CD4-positive, alpha-beta T cell (primary cell): ENCODE measurements at regions not wholly inside any gene's neighbourhood (a gene's known extent, or its start where the extent isn't known, plus 50 kb on each side); places are given as distances from the start of the nearest gene placed in this dataset.

ENCODE experiments used
- ATAC-seq: fragments of 200-7000 bp; cut with Tn5 transposase; one replicate; pipeline ENCODE4 v1.10.0; 2022; ENCODE audit warnings: mild to moderate bottlenecking; ENCODE audit not compliant: poor library complexity
- CTCF ChIA-PET: fragments of 350-600 bp; sonication (Branson Sonifier 250); formaldehyde crosslinking; loops from one replicate; lab custom pipeline; 2021; ENCODE audit warnings: antibody characterized with exemption, inconsistent platforms; lab: Charles Lee
- POLR2A ChIA-PET: fragments of 350-600 bp; sonication (Branson Sonifier 250); formaldehyde crosslinking; loops from one replicate; lab custom pipeline; 2021; ENCODE audit warnings: antibody characterized with exemption, inconsistent platforms; lab: Charles Lee
- DNase-seq, 14 experiments: peaks; one replicate each; pipeline ENCODE4 v3.0.0-alpha.2; 2013 to 2020; ENCODE audit warnings: mixed read lengths in 2 of 14
- H3K27ac ChIP-seq, 2 donors: one replicate each; pipeline versions ENCODE4 v1.5.1 to v1.7.0; 2013; ENCODE audit warnings: low read length in 2 of 2, low read depth in 1 of 2, mild to moderate bottlenecking in 1 of 2
- H3K27me3 ChIP-seq, 2 experiments: 1 replicate in 1 of 2; 2 replicates in 1 of 2; pipeline versions ENCODE4 v1.6.1 to v1.7.0; 2013; ENCODE audit warnings: low read length in 2 of 2, control low read depth in 1 of 2, mild to moderate bottlenecking in 1 of 2, moderate library complexity in 1 of 2; ENCODE audit not compliant: insufficient read depth in 2 of 2, control insufficient read depth in 1 of 2
- H3K36me3 ChIP-seq: one replicate; pipeline ENCODE4 v1.6.1; 2013; ENCODE audit warnings: low read length, control low read depth; ENCODE audit not compliant: insufficient read depth
- H3K4me1 ChIP-seq: one replicate; pipeline ENCODE4 v1.6.1; 2013; ENCODE audit warnings: low read length, control low read depth; ENCODE audit not compliant: insufficient read depth
- H3K4me3 ChIP-seq: one replicate; pipeline ENCODE4 v1.5.1; 2013; ENCODE audit warnings: mild to moderate bottlenecking, low read length, moderate library complexity
- H3K9me3 ChIP-seq, 2 experiments: 1 replicate in 1 of 2; 2 replicates in 1 of 2; pipeline versions ENCODE4 v1.6.1 to v1.7.0; 2013; ENCODE audit warnings: low read length in 2 of 2, mild to moderate bottlenecking in 2 of 2, control low read depth in 1 of 2, moderate library complexity in 1 of 2; ENCODE audit not compliant: control insufficient read depth in 1 of 2, insufficient read depth in 1 of 2
- H3K27ac Mint-ChIP-seq: one replicate; pipeline ENCODE4 v1.8.0; 2020; ENCODE audit warnings: mixed read lengths
- H3K27me3 Mint-ChIP-seq: one replicate; pipeline ENCODE4 v1.8.0; 2021; ENCODE audit warnings: mixed read lengths
- H3K36me3 Mint-ChIP-seq: one replicate; pipeline ENCODE4 v1.8.0; 2021; ENCODE audit warnings: low read depth, mixed read lengths
- H3K4me1 Mint-ChIP-seq: one replicate; pipeline ENCODE4 v1.8.0; 2021; ENCODE audit warnings: low read depth, mixed read lengths
- H3K4me3 Mint-ChIP-seq: one replicate; pipeline ENCODE4 v1.8.0; 2020; ENCODE audit warnings: mild to moderate bottlenecking, mixed read lengths
- H3K9me3 Mint-ChIP-seq: one replicate; pipeline ENCODE4 v1.8.0; 2020; ENCODE audit warnings: mixed read lengths
- intact Hi-C, 2 experiments: fragments of 100-400 bp; cut with DNase I in 1 of 2; cut with micrococcal nuclease in 1 of 2; formaldehyde crosslinking; loops; one replicate each; pipeline versions ENCODE4 v1.15.1 to v1.9.0; 2023 to 2025; cut with DNase I, micrococcal nuclease
- TF ChIP-seq, protein P1 (sequence below): fragments of 200-600 bp; IDR thresholded peaks from one replicate; pipeline ENCODE4 v1.8.0; 2022; ENCODE audit warnings: antibody characterized with exemption, mild to moderate bottlenecking

DNA sequence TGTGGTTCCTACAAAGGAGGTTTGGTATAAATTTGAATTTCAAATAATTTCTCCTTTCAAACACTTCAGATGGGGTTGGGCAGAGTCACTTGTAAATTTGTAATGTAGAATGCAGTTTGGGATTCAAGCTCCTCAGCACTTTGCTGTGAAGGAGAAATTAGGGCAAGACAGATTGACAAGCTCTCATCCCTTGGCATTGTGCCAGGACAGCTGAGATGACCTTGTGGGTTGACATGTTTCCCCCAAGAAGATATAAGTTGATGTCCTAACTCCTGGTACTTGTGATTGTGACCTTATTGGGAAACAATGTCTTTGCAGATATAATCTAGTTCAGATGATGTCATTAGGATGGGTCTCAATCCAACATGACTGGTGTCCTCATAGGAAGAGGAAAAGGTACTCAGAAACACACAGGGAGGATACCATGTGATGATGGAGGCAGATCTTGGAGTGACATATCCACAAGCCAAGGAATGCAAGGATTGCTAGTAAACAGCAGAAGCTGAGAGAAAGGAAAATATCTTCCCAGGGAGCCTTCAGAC lies 408.3 kb downstream of the MED10 start:
- H3K27me3 Mint-ChIP-seq: peaks cover 13% of the 10 kb centered on the region
- Histone ChIP-seq H3K36me3 (no peaks in the 10 kb centered on the region), H3K4me3 (no peak overlapping the region), H3K9me3 (no peaks in the 10 kb centered on the region), H3K27ac (no peak overlapping the region), H3K27me3 (no peaks in the 10 kb centered on the region), H3K4me1 (no peaks in the 10 kb centered on the region)
- POLR2A ChIA-PET: no interaction called here
- H3K36me3 Mint-ChIP-seq: no peaks in the 10 kb centered on the region
- H3K9me3 Mint-ChIP-seq: no peaks in the 10 kb centered on the region
- no peak overlapping the region for H3K27ac Mint-ChIP-seq
- CTCF ChIA-PET: no interaction called here
- DNase-seq: no peak
- TF ChIP-seq, protein P1, sequence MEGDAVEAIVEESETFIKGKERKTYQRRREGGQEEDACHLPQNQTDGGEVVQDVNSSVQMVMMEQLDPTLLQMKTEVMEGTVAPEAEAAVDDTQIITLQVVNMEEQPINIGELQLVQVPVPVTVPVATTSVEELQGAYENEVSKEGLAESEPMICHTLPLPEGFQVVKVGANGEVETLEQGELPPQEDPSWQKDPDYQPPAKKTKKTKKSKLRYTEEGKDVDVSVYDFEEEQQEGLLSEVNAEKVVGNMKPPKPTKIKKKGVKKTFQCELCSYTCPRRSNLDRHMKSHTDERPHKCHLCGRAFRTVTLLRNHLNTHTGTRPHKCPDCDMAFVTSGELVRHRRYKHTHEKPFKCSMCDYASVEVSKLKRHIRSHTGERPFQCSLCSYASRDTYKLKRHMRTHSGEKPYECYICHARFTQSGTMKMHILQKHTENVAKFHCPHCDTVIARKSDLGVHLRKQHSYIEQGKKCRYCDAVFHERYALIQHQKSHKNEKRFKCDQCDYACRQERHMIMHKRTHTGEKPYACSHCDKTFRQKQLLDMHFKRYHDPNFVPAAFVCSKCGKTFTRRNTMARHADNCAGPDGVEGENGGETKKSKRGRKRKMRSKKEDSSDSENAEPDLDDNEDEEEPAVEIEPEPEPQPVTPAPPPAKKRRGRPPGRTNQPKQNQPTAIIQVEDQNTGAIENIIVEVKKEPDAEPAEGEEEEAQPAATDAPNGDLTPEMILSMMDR: no peak
- H3K4me1 Mint-ChIP-seq: no peaks in the 10 kb centered on the region
- intact Hi-C loops: no loop called here
- no peak for ATAC-seq
- no peak overlapping the region for H3K4me3 Mint-ChIP-seq

GRCh38 chr5:5968981-5969380 lies 409.4 kb downstream of the MED10 start:
- no peak overlapping the region for H3K4me3 ChIP-seq
- no peaks in the 10 kb centered on the region for H3K4me1 ChIP-seq
- H3K4me3 Mint-ChIP-seq: no peak overlapping the region
- no peak overlapping the region for H3K27ac Mint-ChIP-seq
- no peaks in the 10 kb centered on the region for H3K36me3 ChIP-seq
- peaks cover 6% of the 10 kb centered on the region for H3K9me3 Mint-ChIP-seq
- ChIA-PET CTCF (no interaction called here), POLR2A (no interaction called here)
- no peaks in the 10 kb centered on the region for H3K36me3 Mint-ChIP-seq
- H3K9me3 ChIP-seq: no peaks in the 10 kb centered on the region
- H3K27ac ChIP-seq: no peak overlapping the region
- H3K4me1 Mint-ChIP-seq: no peaks in the 10 kb centered on the region
- TF ChIP-seq, protein P1: no peak
- H3K27me3 Mint-ChIP-seq: peaks cover 13% of the 10 kb centered on the region
- no peaks in the 10 kb centered on the region for H3K27me3 ChIP-seq
- DNase-seq: no peak
- no peak for ATAC-seq
- intact Hi-C loops: no loop called here

DNA sequence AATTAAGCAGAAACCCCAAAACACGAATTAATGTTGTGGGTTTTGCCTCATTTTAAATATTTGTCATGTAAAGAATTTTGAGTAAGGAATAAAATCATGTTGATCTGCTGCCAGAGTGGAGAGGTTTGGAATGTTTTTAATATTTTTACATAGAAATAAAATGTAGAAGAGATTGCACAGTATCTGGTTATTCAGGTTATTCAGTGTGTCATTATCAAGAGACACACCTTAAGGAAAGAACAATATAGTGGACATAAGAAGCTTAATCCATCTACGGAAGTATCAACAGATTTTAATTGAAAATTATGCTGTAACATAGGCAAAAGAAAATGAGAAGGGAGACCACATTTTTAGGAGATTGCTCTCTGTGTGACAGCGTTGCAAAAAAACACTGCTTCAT lies 410.4 kb downstream of the MED10 start:
- Histone ChIP-seq H3K27me3 (no peaks in the 10 kb centered on the region), H3K27ac (no peak overlapping the region), H3K4me1 (no peaks in the 10 kb centered on the region), H3K36me3 (no peaks in the 10 kb centered on the region), H3K4me3 (no peak overlapping the region), H3K9me3 (no peaks in the 10 kb centered on the region)
- DNase-seq: no peak
- Mint-ChIP-seq H3K9me3 (peaks cover 6% of the 10 kb centered on the region), H3K4me3 (no peak overlapping the region), H3K27me3 (peaks cover 8% of the 10 kb centered on the region), H3K36me3 (no peaks in the 10 kb centered on the region), H3K27ac (no peak overlapping the region), H3K4me1 (no peaks in the 10 kb centered on the region)
- POLR2A ChIA-PET: no interaction called here
- ATAC-seq: no peak
- TF ChIP-seq, protein P1: no peak
- CTCF ChIA-PET: no interaction called here
- intact Hi-C loops: no loop called here
